Right lobe of liver (tissue), 6 donors: ENCODE measurements at regions not wholly inside any gene's neighbourhood (a gene's known extent, or its start where the extent isn't known, plus 50 kb on each side); places are given as distances from the start of the nearest gene placed in this dataset.
A peak's percentile ranks its signal among the peaks of the same experiment; 100 is the strongest.
"Not testable (repeated sequence)": the region's sequence is repeated elsewhere in the genome, so short reads cannot be mapped to it uniquely, and the experiment has no call there.

Experiments
- ATAC-seq, 4 donors: fragments of 200-7000 bp; cut with Tn5 transposase; one replicate each; pipeline ENCODE4 v1.9.1; 2020; ENCODE audit warnings: mild to moderate bottlenecking in 4 of 4, moderate library complexity in 4 of 4
- DNase-seq, 3 donors: peaks; one replicate each; pipeline ENCODE4 v3.0.0-alpha.2; 2020
- H3K27ac ChIP-seq, 3 donors: fragments of 200-600 bp; one replicate each; pipeline ENCODE4 v1.8.0; 2022
- H3K27me3 ChIP-seq, 2 donors: fragments of 200-600 bp; one replicate each; pipeline ENCODE4 v1.8.0; 2022
- H3K36me3 ChIP-seq, 4 donors: fragments of 200-600 bp; sonication (generic) in 1 of 4; one replicate each; pipeline versions ENCODE4 v1.5.1 to v1.8.0; 2017 to 2022; ENCODE audit warnings: control low read depth in 1 of 4
- H3K4me1 ChIP-seq, 4 donors: fragments of 200-600 bp; sonication (generic) in 1 of 4; one replicate each; pipeline versions ENCODE4 v1.5.1 to v1.8.0; 2017 to 2022; ENCODE audit warnings: control low read depth in 1 of 4
- H3K4me3 ChIP-seq, 3 donors: fragments of 200-600 bp; one replicate each; pipeline ENCODE4 v1.8.0; 2022
- H3K9me3 ChIP-seq, 4 donors: fragments of 200-600 bp; sonication (generic) in 1 of 4; one replicate each; pipeline versions ENCODE4 v1.5.1 to v1.8.0; 2017 to 2022; ENCODE audit warnings: control low read depth in 1 of 4
- CTCF ChIP-seq, 4 donors: fragments of 200-600 bp in 3 of 4; fragments of 450-650 bp in 1 of 4; IDR thresholded peaks; one replicate each; pipeline versions ENCODE4 v1.5.1 to v1.8.0; 2016 to 2022; ENCODE audit warnings: antibody characterized with exemption in 4 of 4, mild to moderate bottlenecking in 2 of 4
- POLR2A ChIP-seq: fragments of 450-650 bp; IDR thresholded peaks from one replicate; pipeline ENCODE4 v1.6.1; 2017; ENCODE audit warnings: antibody characterized with exemption, mild to moderate bottlenecking
- WGBS: methylation state at CpG from one replicate; pipeline ENCODE4 v1.1.6; 2018; ENCODE audit warnings: low coverage, low lambda C conversion rate; ENCODE audit not compliant: insufficient coverage; ENCODE audit errors: missing lambda C conversion rate; 5-methylcytosine and 5-hydroxymethylcytosine counted together
- intact Hi-C, 2 donors: fragments of 100-400 bp; cut with DNase I; formaldehyde crosslinking; loops; one replicate each; pipeline versions ENCODE4 v1.11.2 to v1.14.1; 2022
- donor health status: DM: no; HTN: yes; CAD: no.
- donor health status: DM: no; HTN: no; CAD: no.
- donor health status: DM: no; HTN: no; CAD: no.
- donor health status: DM: no; HTN: yes; CAD: no.
- donor health status: DM: no; HTN: yes; CAD: no.

GRCh38 chr7:149692056-149692455 is 81.3 kb downstream of the ZNF467 start:
- intact Hi-C loops = no loop called here
- ATAC-seq (no peak), DNase-seq (no peak)
- no peak overlapping the region for H3K4me3 ChIP-seq
- no peak for TF ChIP-seq CTCF (IDR thresholded peaks at IDR 0.05)
- TF ChIP-seq POLR2A = no peak
- H3K4me1 ChIP-seq = peaks cover 0 to 5% (median 0%) of the 10 kb centered on the region in 4 donors
- H3K9me3 ChIP-seq = no peaks in the 10 kb centered on the region
- peaks cover 3 to 26% of the 10 kb centered on the region in 2 donors for H3K27me3 ChIP-seq
- no peak overlapping the region for H3K27ac ChIP-seq
- 93% methylated on average over 9 of the region's 9 CpGs for WGBS
- H3K36me3 ChIP-seq = no peaks in the 10 kb centered on the region

GRCh38 chr7:149690688-149691446 is 82.5 kb downstream of the ZNF467 start:
- no peak overlapping the region for H3K4me3 ChIP-seq
- no peaks in the 10 kb centered on the region for H3K36me3 ChIP-seq
- TF ChIP-seq POLR2A (no peak), CTCF (IDR thresholded peaks at IDR 0.05) (no peak)
- H3K27me3 ChIP-seq = peaks cover 3 to 26% of the 10 kb centered on the region in 2 donors
- peak; percentile 63 to 88 (median 86) for ATAC-seq
- WGBS = 18% methylated on average over 20 of the region's 22 CpGs
- no peaks in the 10 kb centered on the region for H3K9me3 ChIP-seq
- peaks cover 0 to 5% (median 0%) of the 10 kb centered on the region in 4 donors for H3K4me1 ChIP-seq
- intact Hi-C loops = no loop called here
- DNase-seq = peak; percentile 43 to 74 (median 72)
- no peak overlapping the region for H3K27ac ChIP-seq

- no peaks in the 10 kb centered on the region for H3K36me3 ChIP-seq
- H3K9me3 ChIP-seq = no peaks in the 10 kb centered on the region
- intact Hi-C loops = no loop called here
- 84% methylated on average over 5 of the region's 5 CpGs for WGBS
- no peak for TF ChIP-seq POLR2A
- no peak for TF ChIP-seq CTCF (IDR thresholded peaks at IDR 0.05)
- H3K27ac ChIP-seq = no peak overlapping the region
- no peak for ATAC-seq
- H3K4me3 ChIP-seq = no peak overlapping the region
- H3K4me1 ChIP-seq = peaks cover 0 to 5% (median 0%) of the 10 kb centered on the region in 4 donors
- DNase-seq = no peak
- peaks cover 3 to 26% of the 10 kb centered on the region in 2 donors for H3K27me3 ChIP-seq
These were observed 84.1 kb downstream of the ZNF467 start for GRCh38 chr7:149689291-149689721.

- no peak overlapping the region for H3K27ac ChIP-seq
- WGBS = 81% methylated on average over 3 of the region's 3 CpGs
- TF ChIP-seq POLR2A (no peak), CTCF (IDR thresholded peaks at IDR 0.05) (no peak)
- no peaks in the 10 kb centered on the region for H3K36me3 ChIP-seq
- no peaks in the 10 kb centered on the region for H3K9me3 ChIP-seq
- DNase-seq = no peak
- no peak overlapping the region for H3K4me3 ChIP-seq
- peaks cover 0 to 5% (median 0%) of the 10 kb centered on the region in 4 donors for H3K4me1 ChIP-seq
- ATAC-seq = no peak
- H3K27me3 ChIP-seq = peaks cover 3 to 24% of the 10 kb centered on the region in 2 donors
- intact Hi-C loops = no loop called here
These were observed 84.6 kb downstream of the ZNF467 start for GRCh38 chr7:149688836-149689235.

GRCh38 chr7:149687820-149688219 is 85.6 kb downstream of the ZNF467 start:
- ATAC-seq, DNase-seq, intact Hi-C loops, H3K4me3 ChIP-seq, H3K27ac ChIP-seq, H3K9me3 ChIP-seq, H3K36me3 ChIP-seq, H3K4me1 ChIP-seq: not testable (repeated sequence)
- WGBS = 91% methylated on average over 7 of the region's 7 CpGs
- H3K27me3 ChIP-seq = peaks cover 3 to 14% of the 10 kb centered on the region in 2 donors
